T-cell (primary cell): ENCODE measurements at regions not wholly inside any gene's neighbourhood (a gene's known extent, or its start where the extent isn't known, plus 50 kb on each side); places are given as distances from the start of the nearest gene placed in this dataset.

Experiments
- ATAC-seq, 4 experiments: fragments of 200-7000 bp in 3 of 4; fragments of 150-1000 bp in 1 of 4; cut with Tn5 transposase; replicated peaks in 1 of 4; 1 replicate in 3 of 4; 2 replicates in 1 of 4; pipeline ENCODE4 v1.10.0; 2021; ENCODE audit warnings: moderate library complexity in 3 of 4, mild to moderate bottlenecking in 2 of 4, moderate number of reproducible peaks in 1 of 4
- CTCF ChIA-PET, 2 donors: fragments of 300-600 bp; sonication (Branson Sonifier 250); formaldehyde crosslinking; loops; one replicate each; lab custom pipeline; 2022; ENCODE audit warnings: antibody characterized with exemption in 2 of 2; lab: Charles Lee
- POLR2A ChIA-PET, 2 donors: fragments of 300-600 bp; sonication (Branson Sonifier 250); formaldehyde crosslinking; loops; one replicate each; lab custom pipeline; 2022; ENCODE audit warnings: antibody characterized with exemption in 2 of 2; lab: Charles Lee
- DNase-seq, 35 experiments: peaks; one replicate each; pipeline versions ENCODE4 v3.0.0 to v3.0.0-alpha.2; 2013 to 2023
- H3K27ac ChIP-seq: one replicate; pipeline ENCODE4 v1.5.1; 2013; ENCODE audit warnings: low read length
- H3K27me3 ChIP-seq, 2 experiments: replicated peaks in 1 of 2; 1 replicate in 1 of 2; 2 replicates in 1 of 2; pipeline versions ENCODE4 v1.6.1 to v1.7.0; 2013; ENCODE audit warnings: low read length in 1 of 2, mixed read lengths in 1 of 2; ENCODE audit not compliant: control insufficient read depth in 2 of 2, insufficient read depth in 2 of 2; ENCODE audit errors: extremely low read depth in 1 of 2
- H3K36me3 ChIP-seq, 2 donors: 1 replicate in 1 of 2; 2 replicates in 1 of 2; pipeline versions ENCODE4 v1.6.1 to v1.7.0; 2013; ENCODE audit warnings: low read length in 1 of 2; ENCODE audit not compliant: control insufficient read depth in 2 of 2, insufficient read depth in 1 of 2; ENCODE audit errors: extremely low read depth in 1 of 2
- H3K4me1 ChIP-seq, 2 experiments: 1 replicate in 1 of 2; 2 replicates in 1 of 2; pipeline versions ENCODE4 v1.6.1 to v1.7.0; 2013; ENCODE audit warnings: low read length in 2 of 2, mixed read lengths in 1 of 2; ENCODE audit not compliant: insufficient read depth in 2 of 2, control insufficient read depth in 1 of 2; ENCODE audit errors: extremely low read depth in 1 of 2
- H3K4me3 ChIP-seq, 2 donors: 1 replicate in 1 of 2; 2 replicates in 1 of 2; pipeline versions ENCODE4 v1.5.1 to v1.7.0; 2013; ENCODE audit warnings: mild to moderate bottlenecking in 2 of 2, low read length in 1 of 2, moderate library complexity in 1 of 2; ENCODE audit not compliant: control insufficient read depth in 1 of 2; ENCODE audit errors: extremely low read depth in 1 of 2
- H3K9me3 ChIP-seq: 2 replicates; pipeline ENCODE4 v1.7.0; 2013
- H3K27ac Mint-ChIP-seq, 2 donors: one replicate each; pipeline ENCODE4 v1.8.0; 2020 to 2021; ENCODE audit warnings: mild to moderate bottlenecking in 2 of 2, mixed read lengths in 2 of 2
- H3K27me3 Mint-ChIP-seq, 2 donors: one replicate each; pipeline ENCODE4 v1.8.0; 2021 to 2022; ENCODE audit warnings: mixed read lengths in 2 of 2
- H3K36me3 Mint-ChIP-seq: one replicate; pipeline ENCODE4 v1.8.0; 2021; ENCODE audit warnings: mixed read lengths
- H3K4me1 Mint-ChIP-seq, 3 donors: one replicate each; pipeline ENCODE4 v1.8.0; 2020 to 2022; ENCODE audit warnings: mixed read lengths in 3 of 3, mild to moderate bottlenecking in 1 of 3
- H3K4me3 Mint-ChIP-seq, 3 donors: one replicate each; pipeline ENCODE4 v1.8.0; 2020 to 2022; ENCODE audit warnings: mild to moderate bottlenecking in 3 of 3, mixed read lengths in 3 of 3, moderate library complexity in 3 of 3
- H3K9me3 Mint-ChIP-seq, 3 donors: one replicate each; pipeline ENCODE4 v1.8.0; 2020 to 2022; ENCODE audit warnings: mixed read lengths in 3 of 3
- WGBS: methylation state at CpG from one replicate; pipeline ENCODE4 v1.1.5; 2013; ENCODE audit warnings: missing lambda C conversion rate; ENCODE audit not compliant: insufficient coverage; 5-methylcytosine and 5-hydroxymethylcytosine counted together

GRCh38 chr1:63038586-63038985 is 254.7 kb downstream of the ATG4C start:
- Mint-ChIP-seq H3K4me1 (no peaks in the 10 kb centered on the region), H3K4me3 (no peak overlapping the region), H3K27ac (no peak overlapping the region), H3K36me3 (no peaks in the 10 kb centered on the region), H3K27me3 (no peaks in the 10 kb centered on the region), H3K9me3 (peaks cover 0 to 1% (median 0%) of the 10 kb centered on the region in 3 donors)
- CTCF ChIA-PET, result no interaction called here
- ATAC-seq (no peak), DNase-seq (no peak)
- Histone ChIP-seq H3K27ac (no peak overlapping the region), H3K4me1 (no peaks in the 10 kb centered on the region), H3K36me3 (no peaks in the 10 kb centered on the region), H3K4me3 (no peak overlapping the region), H3K27me3 (no peaks in the 10 kb centered on the region), H3K9me3 (no peaks in the 10 kb centered on the region)
- POLR2A ChIA-PET, result interaction anchor here in 1 of 2 donors (0.7 kb wide), 1 partner anchor 9 kb away, joined by 6 read pairs; no protein-coding TSS in a partner anchor
- 83% methylated on average over 1 of the region's 5 CpGs for WGBS

- POLR2A ChIA-PET, result no interaction called here
- CTCF ChIA-PET, result no interaction called here
- H3K27ac Mint-ChIP-seq, result no peak overlapping the region
Measured at GRCh38 chr1:63041660-63042059, 257.7 kb downstream of the ATG4C start.

GRCh38 chr1:63042278-63042677 is 258.3 kb downstream of the ATG4C start:
- H3K9me3 ChIP-seq, result no peaks in the 10 kb centered on the region
- no peak for DNase-seq
- Mint-ChIP-seq H3K4me1 (no peaks in the 10 kb centered on the region), H3K27ac (no peak overlapping the region), H3K27me3 (no peaks in the 10 kb centered on the region), H3K4me3 (no peak overlapping the region), H3K36me3 (no peaks in the 10 kb centered on the region), H3K9me3 (no peaks in the 10 kb centered on the region)
- no peaks in the 10 kb centered on the region for H3K4me1 ChIP-seq
- ChIA-PET CTCF (no interaction called here), POLR2A (no interaction called here)
- H3K4me3 ChIP-seq, result no peak overlapping the region
- WGBS, result no CpG with 5 or more reads among the region's 4 CpGs
- H3K36me3 ChIP-seq, result no peaks in the 10 kb centered on the region
- ATAC-seq, result no peak
- H3K27me3 ChIP-seq, result peaks cover 0 to 4% of the 10 kb centered on the region in 2 experiments
- H3K27ac ChIP-seq, result no peak overlapping the region

More at GRCh38 chr1:63041660-63042059, 257.7 kb downstream of the ATG4C start:
- Histone ChIP-seq H3K36me3 (no peaks in the 10 kb centered on the region), H3K4me1 (no peaks in the 10 kb centered on the region), H3K27me3 (peaks cover 0 to 4% of the 10 kb centered on the region in 2 experiments), H3K9me3 (no peaks in the 10 kb centered on the region), H3K27ac (no peak overlapping the region), H3K4me3 (no peak overlapping the region)
- DNase-seq (no peak), ATAC-seq (no peak)
- H3K9me3 Mint-ChIP-seq, result peaks cover 0 to under 1% (median 0%) of the 10 kb centered on the region in 3 donors
- WGBS, result no CpG with 5 or more reads among the region's 3 CpGs
- no peaks in the 10 kb centered on the region for H3K36me3 Mint-ChIP-seq
- H3K4me3 Mint-ChIP-seq, result no peak overlapping the region
- no peaks in the 10 kb centered on the region for H3K27me3 Mint-ChIP-seq
- H3K4me1 Mint-ChIP-seq, result no peaks in the 10 kb centered on the region

- no peaks in the 10 kb centered on the region for H3K9me3 Mint-ChIP-seq
- ChIA-PET CTCF (no interaction called here), POLR2A (no interaction called here)
- H3K4me3 Mint-ChIP-seq, result no peak overlapping the region
- H3K36me3 Mint-ChIP-seq, result no peaks in the 10 kb centered on the region
- Histone ChIP-seq H3K36me3 (no peaks in the 10 kb centered on the region), H3K4me1 (no peaks in the 10 kb centered on the region), H3K9me3 (no peaks in the 10 kb centered on the region), H3K4me3 (no peak overlapping the region), H3K27ac (no peak overlapping the region), H3K27me3 (peaks cover 0 to 4% of the 10 kb centered on the region in 2 experiments)
- DNase-seq (no peak), ATAC-seq (no peak)
- H3K27me3 Mint-ChIP-seq, result peaks cover 0 to 4% of the 10 kb centered on the region in 2 donors
- no peaks in the 10 kb centered on the region for H3K4me1 Mint-ChIP-seq
- 83% methylated on average over 1 of the region's 2 CpGs for WGBS
- no peak overlapping the region for H3K27ac Mint-ChIP-seq
Measured at GRCh38 chr1:63046539-63046938, 262.6 kb downstream of the ATG4C start.

GRCh38 chr1:63049135-63049534 is 265.2 kb downstream of the ATG4C start:
- Mint-ChIP-seq H3K27me3 (peaks cover 0 to 4% of the 10 kb centered on the region in 2 donors), H3K36me3 (no peaks in the 10 kb centered on the region), H3K9me3 (no peaks in the 10 kb centered on the region), H3K4me3 (no peak overlapping the region), H3K4me1 (no peaks in the 10 kb centered on the region), H3K27ac (no peak overlapping the region)
- Histone ChIP-seq H3K9me3 (no peaks in the 10 kb centered on the region), H3K36me3 (no peaks in the 10 kb centered on the region), H3K27ac (no peak overlapping the region), H3K4me1 (no peaks in the 10 kb centered on the region), H3K4me3 (no peak overlapping the region), H3K27me3 (peaks cover 0 to 4% of the 10 kb centered on the region in 2 experiments)
- 38% methylated on average over 1 of the region's 2 CpGs for WGBS
- POLR2A ChIA-PET, result no interaction called here
- no peak for DNase-seq
- CTCF ChIA-PET, result no interaction called here
- ATAC-seq, result no peak

- H3K4me1 Mint-ChIP-seq, result no peaks in the 10 kb centered on the region
- no peak overlapping the region for H3K4me3 Mint-ChIP-seq
- H3K9me3 Mint-ChIP-seq, result no peaks in the 10 kb centered on the region
- no peak overlapping the region for H3K27ac Mint-ChIP-seq
- no peak overlapping the region for H3K27ac ChIP-seq
- H3K27me3 ChIP-seq, result no peaks in the 10 kb centered on the region
- WGBS, result 69% methylated on average over 4 of the region's 5 CpGs
- no peaks in the 10 kb centered on the region for H3K36me3 Mint-ChIP-seq
- DNase-seq (no peak), ATAC-seq (no peak)
- no peaks in the 10 kb centered on the region for H3K4me1 ChIP-seq
- ChIA-PET POLR2A (no interaction called here), CTCF (no interaction called here)
- H3K36me3 ChIP-seq, result no peaks in the 10 kb centered on the region
- no peaks in the 10 kb centered on the region for H3K9me3 ChIP-seq
- H3K4me3 ChIP-seq, result no peak overlapping the region
- H3K27me3 Mint-ChIP-seq, result peaks cover 5 to 18% of the 10 kb centered on the region in 2 donors
Measured at GRCh38 chr1:63051356-63051755, 267.4 kb downstream of the ATG4C start.

GRCh38 chr1:63051886-63052285 is 268.0 kb downstream of the ATG4C start:
- ATAC-seq (no peak), DNase-seq (no peak)
- H3K27ac ChIP-seq, result no peak overlapping the region
- no peaks in the 10 kb centered on the region for H3K4me1 ChIP-seq
- no peak overlapping the region for H3K4me3 ChIP-seq
- Mint-ChIP-seq H3K4me1 (no peaks in the 10 kb centered on the region), H3K27ac (no peak overlapping the region), H3K27me3 (peaks cover 5 to 20% of the 10 kb centered on the region in 2 donors), H3K9me3 (no peaks in the 10 kb centered on the region), H3K36me3 (no peaks in the 10 kb centered on the region), H3K4me3 (no peak overlapping the region)
- no CpG with 5 or more reads among the region's 6 CpGs for WGBS
- no peaks in the 10 kb centered on the region for H3K9me3 ChIP-seq
- H3K36me3 ChIP-seq, result no peaks in the 10 kb centered on the region
- no peaks in the 10 kb centered on the region for H3K27me3 ChIP-seq
- POLR2A ChIA-PET, result no interaction called here
- CTCF ChIA-PET, result interaction anchor here in 1 of 2 donors (0.6 kb wide), 1 partner anchor 14 kb away, joined by 3 read pairs; no protein-coding TSS in a partner anchor
